OCI-M1 (cell line): ENCODE measurements at regions not wholly inside any gene's neighbourhood (a gene's known extent, or its start where the extent isn't known, plus 50 kb on each side); places are given as distances from the start of the nearest gene placed in this dataset.
A peak's percentile ranks its signal among the peaks of the same experiment; 100 is the strongest.

Experiments used
- DNase-seq: peaks from one replicate; lab custom pipeline; 2025; lab: John Stamatoyannopoulos, UW

DNA sequence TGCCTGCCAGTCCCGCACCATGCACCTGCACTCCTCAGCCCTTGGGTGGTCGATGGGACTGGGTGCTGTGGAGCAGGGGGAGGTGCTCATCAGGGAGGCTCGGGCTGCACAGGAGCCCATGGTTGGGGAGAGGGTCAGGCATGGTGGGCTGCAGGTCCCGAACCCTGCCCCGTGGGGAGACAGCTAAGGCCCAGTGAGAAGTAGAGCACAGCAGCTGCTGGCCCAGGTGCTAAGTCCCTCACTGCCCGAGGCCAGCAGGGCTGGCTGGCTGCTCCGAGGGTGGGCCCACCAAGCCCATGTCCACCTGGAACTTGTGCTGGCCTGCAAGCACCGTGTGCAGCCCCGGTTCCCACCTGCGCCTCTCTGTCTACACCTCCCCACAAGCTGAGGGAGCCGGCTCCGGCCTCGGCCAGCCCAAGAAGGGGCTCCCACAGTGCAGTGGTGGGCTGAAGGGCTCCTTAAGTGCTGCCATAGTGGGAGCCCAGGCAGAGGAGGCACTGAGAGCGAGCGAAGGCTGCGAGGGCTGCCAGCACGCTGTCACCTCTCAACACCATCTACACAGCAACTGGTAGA lies 88.5 kb upstream of the ELAVL2 start:
- no peak for DNase-seq

DNA sequence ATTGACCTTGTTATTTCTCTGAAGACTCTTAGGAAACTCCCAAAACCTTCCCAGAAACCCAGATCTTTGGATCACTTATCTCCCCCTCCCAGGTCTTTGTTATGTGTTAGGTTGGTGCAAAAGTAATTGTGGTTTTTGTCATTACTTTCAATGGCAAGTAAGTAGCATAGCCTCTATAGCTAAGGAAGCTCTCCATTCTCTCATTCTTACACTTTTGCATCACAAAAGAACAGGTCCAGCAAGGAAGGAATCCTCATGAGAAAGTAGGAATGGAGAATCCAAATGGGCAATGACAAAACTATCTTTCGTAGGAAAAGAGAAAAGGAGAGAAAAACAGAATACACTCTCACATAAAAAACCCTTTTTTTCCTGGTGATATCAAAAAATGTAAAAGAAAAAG lies 81.3 kb upstream of the ELAVL2 start:
- no peak for DNase-seq

DNA sequence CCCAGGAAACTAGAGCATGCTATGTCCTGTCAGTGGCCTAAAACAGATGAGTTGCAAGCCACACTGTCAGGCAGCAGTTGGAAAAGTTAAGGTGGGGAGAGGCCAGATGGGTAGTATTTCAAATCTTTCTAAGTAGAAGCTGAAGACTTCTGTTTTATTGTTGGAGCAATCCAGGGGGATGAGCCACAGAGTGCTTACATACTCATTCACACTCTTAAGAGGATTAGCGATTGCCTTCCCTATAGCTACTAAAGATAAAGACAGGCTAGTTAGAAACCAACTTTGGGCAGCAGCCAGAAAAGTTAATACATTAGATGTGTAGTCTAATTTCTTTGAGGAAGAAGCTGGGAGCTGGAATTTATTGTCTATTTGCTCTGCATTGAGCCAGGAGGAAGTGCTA lies 61.7 kb upstream of the ELAVL2 start:
- DNase-seq: peak; percentile 87
